B cell (primary cell): ENCODE measurements at regions not wholly inside any gene's neighbourhood (a gene's known extent, or its start where the extent isn't known, plus 50 kb on each side); places are given as distances from the start of the nearest gene placed in this dataset.

Experiments
- ATAC-seq: fragments of 200-7000 bp; cut with Tn5 transposase; one replicate; pipeline ENCODE4 v1.10.0; 2021; ENCODE audit warnings: low read depth, mild to moderate bottlenecking, moderate number of reproducible peaks, moderate library complexity
- CTCF ChIA-PET: fragments of 350-600 bp; sonication (Branson Sonifier 250); formaldehyde crosslinking; loops from one replicate; lab custom pipeline; 2021; ENCODE audit warnings: antibody characterized with exemption, inconsistent platforms; lab: Charles Lee
- POLR2A ChIA-PET: fragments of 350-600 bp; sonication (Branson Sonifier 250); formaldehyde crosslinking; loops from one replicate; lab custom pipeline; 2021; ENCODE audit warnings: antibody characterized with exemption; lab: Charles Lee
- DNase-seq: peaks from one replicate; pipeline ENCODE4 v3.0.0; 2013
- H2AFZ ChIP-seq: 2 replicates; pipeline ENCODE4 v1.6.1; 2012; ENCODE audit warnings: mild to moderate bottlenecking, low read depth, low read length; ENCODE audit not compliant: insufficient read depth, poor library complexity, severe bottlenecking
- H3K27ac ChIP-seq, 2 donors: 1 replicate in 1 of 2; 2 replicates in 1 of 2; pipeline ENCODE4 v1.5.1; 2012 to 2013; ENCODE audit warnings: low read length in 2 of 2, mild to moderate bottlenecking in 2 of 2, moderate library complexity in 1 of 2
- H3K27me3 ChIP-seq, 4 experiments: fragments of 200-600 bp in 1 of 4; sonication (generic) in 1 of 4; replicated peaks in 1 of 4; 1 replicate in 2 of 4; 2 replicates in 2 of 4; pipeline versions ENCODE4 v1.6.1 to v1.7.0; 2013 to 2016; ENCODE audit warnings: low read length in 3 of 4, mild to moderate bottlenecking in 2 of 4, mixed read lengths in 1 of 4, moderate library complexity in 1 of 4; ENCODE audit not compliant: insufficient read depth in 4 of 4, control insufficient read depth in 3 of 4; ENCODE audit errors: control extremely low read depth in 1 of 4
- H3K36me3 ChIP-seq, 2 experiments: replicated peaks in 1 of 2; 1 replicate in 1 of 2; 2 replicates in 1 of 2; pipeline versions ENCODE4 v1.6.1 to v1.7.1; 2013; ENCODE audit warnings: low read length in 1 of 2; ENCODE audit not compliant: insufficient read depth in 2 of 2, control insufficient read depth in 1 of 2; ENCODE audit errors: control extremely low read depth in 1 of 2, extremely low read depth in 1 of 2
- H3K4me1 ChIP-seq, 2 donors: fragments of 200-600 bp in 1 of 2; sonication (generic) in 1 of 2; 1 replicate in 1 of 2; 2 replicates in 1 of 2; pipeline versions ENCODE4 v1.5.1 to v1.6.1; 2013 to 2017; ENCODE audit warnings: low read length in 2 of 2; ENCODE audit not compliant: control insufficient read depth in 2 of 2, insufficient read depth in 2 of 2
- H3K4me2 ChIP-seq: replicated peaks from 2 replicates; pipeline ENCODE3; 2012; ENCODE audit warnings: mild to moderate bottlenecking, low read depth, low read length; ENCODE audit not compliant: poor library complexity, severe bottlenecking
- H3K4me3 ChIP-seq, 5 experiments: fragments of 200-600 bp in 1 of 5; sonication (generic) in 1 of 5; 1 replicate in 3 of 5; 2 replicates in 2 of 5; pipeline versions ENCODE4 v1.5.1 to v1.7.0; 2011 to 2016; ENCODE audit warnings: low read length in 4 of 5, mild to moderate bottlenecking in 4 of 5, low read depth in 2 of 5, control low read depth in 1 of 5, moderate library complexity in 1 of 5; ENCODE audit not compliant: insufficient read depth in 1 of 5; ENCODE audit errors: control extremely low read depth in 1 of 5, extremely low read depth in 1 of 5
- H3K79me2 ChIP-seq: fragments of 200-600 bp; sonication (generic); one replicate; pipeline ENCODE4 v1.6.0; 2016; ENCODE audit warnings: low read length; ENCODE audit not compliant: control insufficient read depth, insufficient read depth
- H3K9ac ChIP-seq: fragments of 200-600 bp; sonication (generic); 2 replicates; pipeline ENCODE4 v1.6.1; 2017; ENCODE audit warnings: mild to moderate bottlenecking, low read length, moderate library complexity
- H3K9me3 ChIP-seq, 3 donors: one replicate each; pipeline versions ENCODE4 v1.6.1 to v1.7.1; 2013; ENCODE audit warnings: low read length in 2 of 3; ENCODE audit not compliant: control insufficient read depth in 2 of 3, insufficient read depth in 1 of 3; ENCODE audit errors: control extremely low read depth in 1 of 3
- H4K20me1 ChIP-seq: 2 replicates; pipeline ENCODE4 v1.6.0; 2012; ENCODE audit warnings: mild to moderate bottlenecking, low read length; ENCODE audit not compliant: insufficient read depth, control insufficient read depth, poor library complexity, severe bottlenecking
- H3K27ac Mint-ChIP-seq: one replicate; pipeline ENCODE4 v1.8.0; 2021; ENCODE audit warnings: mixed read lengths
- H3K27me3 Mint-ChIP-seq: one replicate; pipeline ENCODE4 v1.8.0; 2021; ENCODE audit warnings: mixed read lengths
- H3K4me1 Mint-ChIP-seq: one replicate; pipeline ENCODE4 v1.8.0; 2021; ENCODE audit warnings: mixed read lengths
- H3K4me3 Mint-ChIP-seq: one replicate; pipeline ENCODE4 v1.8.0; 2021; ENCODE audit warnings: mixed read lengths
- H3K9me3 Mint-ChIP-seq: one replicate; pipeline ENCODE4 v1.8.0; 2022; ENCODE audit warnings: mixed read lengths; ENCODE audit not compliant: insufficient read depth
- EZH2 ChIP-seq: IDR thresholded peaks from 2 replicates; pipeline ENCODE4 v1.6.1; 2012; ENCODE audit warnings: borderline replicate concordance, low read depth, mild to moderate bottlenecking, moderate library complexity, low read length; ENCODE audit not compliant: insufficient read depth, poor library complexity, severe bottlenecking
- WGBS: methylation state at CpG from one replicate; pipeline ENCODE4 v1.1.5; 2013; ENCODE audit warnings: missing lambda C conversion rate; ENCODE audit not compliant: insufficient coverage; 5-methylcytosine and 5-hydroxymethylcytosine counted together
- intact Hi-C: fragments of 100-400 bp; cut with micrococcal nuclease; formaldehyde crosslinking; loops from one replicate; pipeline ENCODE4 v1.10.0; 2022
- TF ChIP-seq, protein P1 (sequence below): fragments of 200-600 bp; IDR thresholded peaks from one replicate; pipeline ENCODE4 v1.8.0; 2022; ENCODE audit warnings: antibody characterized with exemption, mild to moderate bottlenecking

DNA sequence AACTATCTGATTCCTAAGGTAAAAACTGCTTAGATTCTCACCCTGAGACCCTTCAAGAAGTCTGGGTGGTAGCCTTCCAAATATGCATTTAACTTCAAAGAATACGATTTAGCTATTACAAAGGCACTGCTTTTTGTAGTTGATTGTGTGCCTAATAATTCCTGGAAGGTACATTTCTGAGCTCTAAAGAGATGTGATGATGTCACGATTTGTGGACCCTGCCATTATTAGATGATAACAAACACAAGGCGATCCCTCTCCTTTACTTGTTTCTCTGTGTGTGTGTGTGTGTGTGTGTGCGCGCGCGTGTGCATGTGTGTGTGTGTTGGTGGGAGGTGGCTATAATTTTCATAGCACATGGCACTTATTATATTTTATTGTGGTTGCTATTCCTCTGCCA lies 70.9 kb downstream of the TFPI2 start:
- Histone ChIP-seq H3K4me2 (no peak overlapping the region), H3K4me1 (no peaks in the 10 kb centered on the region), H3K4me3 (no peak overlapping the region), H3K9ac (no peak overlapping the region), H3K27ac (no peak overlapping the region), H3K79me2 (no peaks in the 10 kb centered on the region), H3K36me3 (no peaks in the 10 kb centered on the region), H2AFZ (no peak overlapping the region), H4K20me1 (no peaks in the 10 kb centered on the region), H3K27me3 (peaks cover 0 to 2% (median 0%) of the 10 kb centered on the region in 4 experiments), H3K9me3 (no peaks in the 10 kb centered on the region)
- no peaks in the 10 kb centered on the region for H3K9me3 Mint-ChIP-seq
- TF ChIP-seq EZH2 = no peak
- no CpG with 5 or more reads among the region's 7 CpGs for WGBS
- ChIA-PET CTCF (no interaction called here), POLR2A (no interaction called here)
- no peaks in the 10 kb centered on the region for H3K4me1 Mint-ChIP-seq
- intact Hi-C loops = loop anchor here (10.0 kb wide), 1 partner anchor 405 kb away; no protein-coding TSS in a partner anchor
- no peak for DNase-seq
- ATAC-seq = no peak
- H3K27me3 Mint-ChIP-seq = no peaks in the 10 kb centered on the region
- H3K27ac Mint-ChIP-seq = no peak overlapping the region
- no peak overlapping the region for H3K4me3 Mint-ChIP-seq

DNA sequence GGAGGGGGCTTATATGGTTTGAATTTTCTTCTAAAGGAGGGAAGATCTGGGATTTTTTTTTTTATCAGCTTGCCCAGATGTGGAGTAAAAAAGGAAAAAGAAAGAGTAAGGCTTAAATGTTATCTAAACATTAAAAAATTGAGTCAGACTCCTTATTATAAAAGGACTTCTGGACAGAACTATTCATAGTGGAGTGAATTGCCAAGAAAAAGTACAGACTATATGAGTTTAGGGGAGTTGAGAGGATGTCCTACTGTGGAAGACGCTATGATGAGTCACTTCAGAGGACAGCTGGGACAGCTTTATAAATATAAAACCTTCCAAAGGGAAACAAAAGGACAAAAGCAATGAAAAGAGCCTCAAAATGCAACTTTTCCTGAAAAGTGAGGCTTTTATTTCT lies 73.0 kb downstream of the TFPI2 start:
- ATAC-seq (no peak), DNase-seq (no peak)
- intact Hi-C loops = loop anchor here (10.0 kb wide), 1 partner anchor 407 kb away; no protein-coding TSS in a partner anchor
- no peak overlapping the region for H3K27ac ChIP-seq
- CTCF ChIA-PET = no interaction called here
- H3K4me1 Mint-ChIP-seq = no peaks in the 10 kb centered on the region
- POLR2A ChIA-PET = no interaction called here
- no peaks in the 10 kb centered on the region for H3K27me3 Mint-ChIP-seq
- H3K27ac Mint-ChIP-seq = no peak overlapping the region
- WGBS = no CpG with 5 or more reads among the region's 1 CpG
- H3K9ac ChIP-seq = no peak overlapping the region
- H4K20me1 ChIP-seq = no peaks in the 10 kb centered on the region
- H3K4me3 ChIP-seq = no peak overlapping the region
- H3K79me2 ChIP-seq = no peaks in the 10 kb centered on the region
- H3K9me3 ChIP-seq = no peaks in the 10 kb centered on the region
- no peak overlapping the region for H2AFZ ChIP-seq
- H3K9me3 Mint-ChIP-seq = no peaks in the 10 kb centered on the region
- TF ChIP-seq, protein P1, sequence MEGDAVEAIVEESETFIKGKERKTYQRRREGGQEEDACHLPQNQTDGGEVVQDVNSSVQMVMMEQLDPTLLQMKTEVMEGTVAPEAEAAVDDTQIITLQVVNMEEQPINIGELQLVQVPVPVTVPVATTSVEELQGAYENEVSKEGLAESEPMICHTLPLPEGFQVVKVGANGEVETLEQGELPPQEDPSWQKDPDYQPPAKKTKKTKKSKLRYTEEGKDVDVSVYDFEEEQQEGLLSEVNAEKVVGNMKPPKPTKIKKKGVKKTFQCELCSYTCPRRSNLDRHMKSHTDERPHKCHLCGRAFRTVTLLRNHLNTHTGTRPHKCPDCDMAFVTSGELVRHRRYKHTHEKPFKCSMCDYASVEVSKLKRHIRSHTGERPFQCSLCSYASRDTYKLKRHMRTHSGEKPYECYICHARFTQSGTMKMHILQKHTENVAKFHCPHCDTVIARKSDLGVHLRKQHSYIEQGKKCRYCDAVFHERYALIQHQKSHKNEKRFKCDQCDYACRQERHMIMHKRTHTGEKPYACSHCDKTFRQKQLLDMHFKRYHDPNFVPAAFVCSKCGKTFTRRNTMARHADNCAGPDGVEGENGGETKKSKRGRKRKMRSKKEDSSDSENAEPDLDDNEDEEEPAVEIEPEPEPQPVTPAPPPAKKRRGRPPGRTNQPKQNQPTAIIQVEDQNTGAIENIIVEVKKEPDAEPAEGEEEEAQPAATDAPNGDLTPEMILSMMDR = no peak
- no peak overlapping the region for H3K4me3 Mint-ChIP-seq
- H3K4me2 ChIP-seq = no peak overlapping the region
- H3K27me3 ChIP-seq = peaks cover 0 to 2% (median 0%) of the 10 kb centered on the region in 4 experiments
- no peaks in the 10 kb centered on the region for H3K4me1 ChIP-seq
- H3K36me3 ChIP-seq = no peaks in the 10 kb centered on the region
